Inflammatory macrophage treated with lipopolysaccharide for 1 hour (primary cell): ENCODE measurements at regions not wholly inside any gene's neighbourhood (a gene's known extent, or its start where the extent isn't known, plus 50 kb on each side); places are given as distances from the start of the nearest gene placed in this dataset.
"Not testable (repeated sequence)": the region's sequence is repeated elsewhere in the genome, so short reads cannot be mapped to it uniquely, and the experiment has no call there.

Experiments used
- DNase-seq, 2 donors: peaks; one replicate each; pipeline ENCODE4 v3.0.0-alpha.2; 2020 to 2022

DNA sequence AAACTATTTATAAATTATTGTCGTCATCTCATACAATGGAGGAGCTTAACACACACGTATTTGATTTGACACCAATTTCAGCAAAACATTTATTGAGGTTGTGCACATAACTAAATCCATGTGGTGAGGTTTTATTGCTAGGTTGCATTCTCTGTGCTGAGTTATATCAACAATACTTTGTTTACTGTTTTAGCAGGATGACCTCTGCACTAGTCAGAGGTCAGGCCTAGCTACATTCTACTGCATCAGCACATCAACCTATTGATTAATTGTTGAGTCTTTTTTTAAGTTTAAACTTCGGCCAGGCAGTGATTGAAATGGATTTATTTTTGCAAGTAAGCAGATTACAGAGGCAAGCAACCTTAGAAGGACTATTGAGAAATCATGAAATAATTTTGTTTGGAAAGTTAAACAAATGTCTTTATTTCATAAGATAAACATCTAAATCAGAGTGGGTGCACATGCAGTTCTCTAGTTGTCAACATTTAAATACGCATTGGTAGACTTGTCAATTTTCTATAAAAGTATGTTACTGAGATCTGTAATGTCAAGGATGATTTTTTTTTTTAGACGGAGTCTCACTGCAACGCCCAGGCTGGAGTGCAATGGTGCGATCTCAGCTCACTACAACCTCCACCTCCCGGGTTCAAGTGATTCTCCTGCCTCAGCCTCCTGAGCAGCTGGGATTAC lies 75.2 kb upstream of the CD28 start:
- no peak for DNase-seq

DNA sequence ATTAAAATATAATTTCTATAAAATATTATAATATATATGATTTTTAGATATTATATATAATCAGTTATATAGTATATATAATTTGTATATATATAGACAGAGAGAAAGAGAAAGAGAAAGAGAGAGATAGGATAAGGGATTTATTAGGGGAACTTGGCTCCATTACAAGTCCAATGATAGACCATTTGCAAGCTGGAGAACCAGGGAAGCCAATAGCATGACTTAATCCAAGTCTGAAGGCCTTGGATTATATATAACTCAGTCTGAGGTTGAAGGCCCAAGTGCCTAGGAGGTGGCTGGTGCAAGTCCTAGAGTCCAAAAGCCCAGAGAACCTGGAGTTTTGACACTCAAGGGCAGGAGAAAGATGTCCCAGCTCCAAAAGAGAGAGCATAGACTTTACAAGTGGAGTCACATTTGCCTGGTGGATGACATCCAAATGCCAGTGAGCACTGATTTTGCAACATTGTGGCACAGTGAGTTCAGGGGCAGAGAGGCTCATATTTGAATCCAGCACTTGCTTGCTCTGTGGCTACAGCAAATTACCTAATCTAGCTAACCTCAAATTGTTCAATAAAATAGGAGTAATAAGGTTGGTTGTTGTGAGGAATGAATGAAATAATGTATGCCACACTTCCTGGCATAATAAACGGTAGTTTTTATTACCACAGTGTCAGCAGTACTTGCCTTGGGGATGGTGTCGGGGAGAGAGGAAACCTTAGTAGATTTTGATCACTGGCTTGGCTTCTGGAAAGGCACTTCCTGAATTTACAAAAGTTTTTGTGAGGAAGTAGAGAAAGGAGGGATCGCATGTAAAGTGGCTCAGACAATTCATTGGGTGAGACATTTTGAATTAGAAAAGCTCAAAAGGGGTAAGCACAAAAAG lies 69.6 kb upstream of the CD28 start:
- DNase-seq: peak; percentile 54 to 56

DNA sequence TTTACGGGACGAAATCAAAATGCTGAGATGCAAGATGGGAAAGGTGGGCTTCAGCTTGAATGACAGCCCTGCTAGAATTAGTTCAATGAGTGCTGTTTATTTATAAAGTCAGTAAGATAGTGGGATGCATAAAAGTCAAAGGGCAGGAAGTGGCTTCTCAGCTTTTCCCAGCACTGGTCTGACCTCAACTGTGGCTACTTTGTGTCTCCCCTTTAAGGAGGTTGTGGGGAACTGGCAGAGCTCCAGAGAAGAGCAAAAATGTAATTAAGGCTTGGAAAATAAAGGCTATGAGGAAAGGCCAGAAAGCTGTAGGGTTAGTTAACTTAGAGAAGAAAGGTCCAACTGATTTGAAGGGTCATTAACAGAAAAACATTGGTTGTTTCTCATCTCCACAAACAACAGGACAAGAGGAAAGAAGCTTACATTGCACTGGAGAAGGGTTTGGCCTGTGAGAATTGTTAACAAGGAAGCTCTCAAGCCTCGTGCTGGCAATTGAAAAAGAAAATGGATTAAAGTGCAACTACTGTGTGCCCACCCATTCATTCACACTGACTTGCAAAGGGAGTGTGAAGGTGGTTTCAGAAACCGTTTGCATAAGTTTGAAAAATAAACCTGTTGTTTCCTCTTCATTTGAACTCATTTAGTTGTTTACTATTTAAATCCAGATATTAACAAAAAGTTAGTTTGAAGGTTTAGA lies 68.8 kb upstream of the CD28 start:
- no peak for DNase-seq

DNA sequence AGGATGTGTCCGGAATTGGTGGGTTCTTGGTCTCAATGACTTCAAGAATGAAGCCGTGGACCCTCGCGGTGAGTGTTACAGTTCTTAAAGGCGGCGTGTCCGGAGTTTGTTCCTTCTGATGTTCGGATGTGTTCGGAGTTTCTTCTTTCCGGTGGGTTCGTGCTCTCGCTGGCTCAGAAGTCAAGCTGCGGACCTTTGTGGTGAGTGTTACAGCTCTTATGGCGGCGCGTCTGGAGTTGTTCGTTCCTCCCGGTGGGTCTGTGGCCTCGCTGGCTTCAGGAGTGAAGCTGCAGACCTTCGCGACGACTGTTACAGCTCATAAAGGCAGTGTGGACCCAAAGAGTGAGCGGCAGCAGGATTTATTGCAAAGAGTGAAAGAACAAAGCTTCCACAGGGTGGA lies 64.6 kb upstream of the CD28 start:
- DNase-seq: not testable (repeated sequence)

DNA sequence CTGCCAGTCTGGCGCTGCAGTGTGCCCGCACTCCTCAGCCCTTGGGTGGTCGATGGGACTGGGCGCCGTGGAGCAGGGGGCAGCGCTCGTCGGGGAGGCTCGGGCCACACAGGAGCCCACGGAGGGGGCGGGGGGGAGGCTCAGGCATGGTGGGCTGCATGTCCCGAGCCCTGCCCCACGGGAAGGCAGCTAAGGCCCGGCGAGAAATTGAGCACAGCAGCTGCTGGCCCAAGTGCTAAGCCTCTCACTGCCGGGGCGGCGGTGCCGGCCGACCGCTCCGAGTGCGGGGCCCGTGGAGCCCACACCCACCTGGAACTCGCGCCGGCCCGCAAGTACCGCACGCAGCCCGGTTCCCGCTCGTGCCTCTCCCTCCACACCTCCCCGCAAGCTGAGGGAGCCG lies 63.6 kb upstream of the CD28 start:
- not testable (repeated sequence) for DNase-seq

DNA sequence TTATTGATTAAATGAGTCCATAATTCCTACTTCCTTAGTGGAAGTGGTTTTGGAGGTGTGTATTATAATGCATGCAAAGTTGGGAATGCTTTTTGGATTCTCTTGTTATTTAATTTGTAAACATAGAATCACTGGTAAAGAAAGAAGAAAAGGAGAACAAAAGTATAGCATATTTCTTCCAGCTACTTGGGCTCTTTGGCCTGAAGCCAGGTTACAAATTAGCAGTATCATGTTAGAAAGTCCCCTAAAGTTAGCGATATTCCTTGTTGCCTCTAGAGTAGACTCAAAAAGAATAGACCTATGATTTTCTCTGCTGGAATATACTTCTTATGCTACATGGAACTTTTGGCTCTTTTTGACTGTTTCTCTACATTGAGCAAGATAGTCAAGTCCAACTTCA lies 60.6 kb upstream of the CD28 start:
- no peak for DNase-seq

DNA sequence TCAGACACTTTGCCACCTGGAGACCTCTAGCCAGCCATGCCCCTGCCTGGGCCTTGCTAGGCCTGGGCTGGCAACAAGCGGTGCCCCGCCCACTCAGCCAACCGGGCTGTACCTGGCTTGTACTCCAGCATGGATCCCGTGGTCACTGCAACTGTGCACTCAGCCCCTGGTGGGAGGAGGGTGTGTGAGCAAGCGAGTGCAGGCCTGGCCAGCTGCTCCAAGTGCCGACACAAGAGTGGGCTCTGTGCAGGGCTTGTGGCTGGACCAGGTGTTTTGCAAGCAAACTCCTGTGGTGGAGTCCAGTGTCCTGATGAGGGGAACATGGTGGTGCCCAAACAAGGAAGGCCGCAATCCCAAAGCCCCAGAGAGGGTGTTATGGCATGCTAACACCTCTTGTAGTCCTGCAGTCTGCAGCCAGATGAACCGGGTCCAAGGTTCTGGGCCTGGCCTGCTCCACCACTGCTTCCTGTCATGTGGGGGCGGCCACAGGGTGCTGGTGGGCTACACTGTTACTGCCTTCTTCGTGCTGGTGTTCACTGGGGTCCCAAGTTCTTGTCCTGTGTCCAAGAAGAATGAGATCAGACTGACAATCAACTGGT lies 60.1 kb upstream of the CD28 start:
- DNase-seq: no peak

DNA sequence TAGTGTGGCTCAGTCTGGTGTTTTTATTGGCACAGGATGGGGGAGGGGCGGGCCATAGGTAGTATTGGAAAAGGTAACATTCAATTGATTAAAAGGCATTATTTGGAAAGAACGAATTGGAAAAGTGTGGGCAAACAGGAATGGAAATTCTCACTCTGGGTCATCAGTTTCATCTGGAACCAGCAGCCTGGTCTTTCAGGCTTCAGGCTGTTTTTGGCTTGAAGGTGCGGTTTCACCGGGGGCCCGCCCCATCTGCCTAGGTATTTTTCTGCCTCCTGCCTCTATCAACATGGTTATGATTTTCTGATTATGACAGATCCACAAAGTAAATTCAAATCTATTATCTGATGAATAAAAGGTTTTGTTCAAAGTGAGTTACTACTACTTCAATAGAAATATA lies 59.5 kb upstream of the CD28 start:
- no peak for DNase-seq

DNA sequence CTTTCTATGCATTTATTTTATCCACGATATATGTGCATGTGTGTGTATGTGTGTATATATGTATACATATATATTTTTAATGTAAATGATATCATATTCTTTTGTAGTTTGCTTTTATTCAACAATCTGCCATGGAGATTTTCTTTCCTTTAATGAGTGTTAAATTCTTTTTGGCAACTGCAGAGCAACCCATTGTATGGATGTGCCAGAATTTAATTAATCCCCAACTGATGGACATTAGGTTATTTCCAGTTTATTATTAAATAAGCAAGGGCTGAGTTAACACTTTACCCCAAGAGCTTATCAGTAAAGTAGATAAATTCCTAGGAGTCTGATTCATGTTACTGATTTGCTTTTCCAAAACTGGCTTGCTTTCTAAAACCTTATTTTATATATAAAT lies 58.9 kb upstream of the CD28 start:
- no peak for DNase-seq

DNA sequence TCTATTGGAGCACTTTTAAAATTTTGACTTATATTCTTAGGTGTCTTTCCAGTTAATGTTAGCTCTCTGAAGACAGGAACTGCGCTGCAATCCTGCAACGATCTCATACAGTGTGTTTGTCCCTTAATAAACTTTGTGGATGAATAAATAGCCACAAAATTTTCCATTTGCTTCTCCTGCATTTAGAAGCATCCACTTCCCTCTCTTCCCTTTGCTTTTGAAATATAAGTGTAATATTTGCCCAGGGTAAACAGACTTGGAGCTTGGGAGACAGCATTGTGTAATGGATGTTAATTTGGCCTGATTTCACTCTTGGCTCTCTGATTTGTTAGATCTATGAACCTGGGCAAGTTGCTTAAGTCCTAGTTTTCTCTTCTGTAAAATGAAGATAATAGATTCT lies 58.2 kb upstream of the CD28 start:
- DNase-seq: no peak

DNA sequence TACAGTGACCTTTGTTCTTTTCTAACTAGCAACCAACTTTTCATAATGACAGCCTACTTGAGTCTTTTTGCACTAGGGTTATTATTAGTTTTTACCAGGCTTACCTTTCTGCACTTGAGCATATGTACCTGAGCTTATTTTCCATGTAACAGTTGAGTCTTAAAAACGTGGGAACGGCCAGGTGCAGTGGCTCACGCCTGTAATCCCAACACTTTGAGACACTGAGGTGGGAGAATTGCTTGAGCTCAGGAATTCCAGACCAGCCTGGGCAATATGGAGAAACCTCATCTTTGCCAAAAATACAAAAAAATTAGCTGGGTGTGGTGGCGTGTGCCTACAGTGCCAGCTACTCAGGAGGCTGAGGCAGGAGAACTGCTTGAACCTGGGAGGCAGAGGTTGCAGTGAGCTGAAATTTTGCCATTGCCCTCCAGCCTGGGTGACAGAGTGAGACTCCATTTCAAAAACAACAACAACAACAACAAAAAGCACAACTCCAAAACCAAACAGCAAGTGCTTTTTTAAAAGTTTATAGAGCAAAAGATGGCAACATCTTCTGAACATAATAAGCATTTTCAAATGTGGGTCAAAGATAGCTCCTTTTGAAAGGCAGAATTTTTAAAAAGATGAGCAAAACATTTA lies 57.1 kb upstream of the CD28 start:
- DNase-seq: no peak

DNA sequence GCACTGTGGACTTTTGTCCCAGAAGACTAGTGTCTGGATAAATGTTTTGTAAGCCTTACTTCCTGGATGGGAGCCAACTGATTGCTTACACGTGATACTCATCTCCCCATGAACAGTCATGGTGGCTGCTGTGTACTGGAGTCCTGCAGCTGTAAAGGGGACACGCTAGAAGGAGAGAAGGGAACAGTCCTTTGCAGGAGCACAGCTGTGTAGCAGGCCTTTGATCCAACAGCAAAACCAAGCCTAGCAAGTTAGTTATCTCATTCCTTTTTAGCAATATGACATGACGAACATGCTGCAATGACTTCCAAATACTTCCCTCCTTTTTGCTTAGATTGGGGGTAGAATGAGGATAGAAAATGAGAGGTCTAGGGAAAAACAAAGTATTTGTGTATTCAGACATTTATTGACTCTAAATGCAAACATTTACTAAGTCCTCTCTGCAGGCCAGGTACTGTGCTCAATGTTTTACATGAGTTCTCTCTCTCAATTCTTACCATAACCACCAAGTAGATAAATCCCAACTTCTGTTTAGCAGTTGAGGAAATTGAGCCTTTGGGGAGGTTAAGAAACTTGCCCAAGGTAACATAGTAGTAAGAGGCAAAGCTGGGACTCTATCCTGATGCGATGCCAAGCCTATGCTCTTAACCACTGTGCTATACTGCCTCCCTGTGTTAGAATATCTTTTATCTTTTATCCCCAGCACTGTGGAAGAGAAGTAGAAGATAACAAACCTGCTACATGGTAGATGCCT lies 55.4 kb upstream of the CD28 start:
- DNase-seq: peak; percentile 66 to 67

DNA sequence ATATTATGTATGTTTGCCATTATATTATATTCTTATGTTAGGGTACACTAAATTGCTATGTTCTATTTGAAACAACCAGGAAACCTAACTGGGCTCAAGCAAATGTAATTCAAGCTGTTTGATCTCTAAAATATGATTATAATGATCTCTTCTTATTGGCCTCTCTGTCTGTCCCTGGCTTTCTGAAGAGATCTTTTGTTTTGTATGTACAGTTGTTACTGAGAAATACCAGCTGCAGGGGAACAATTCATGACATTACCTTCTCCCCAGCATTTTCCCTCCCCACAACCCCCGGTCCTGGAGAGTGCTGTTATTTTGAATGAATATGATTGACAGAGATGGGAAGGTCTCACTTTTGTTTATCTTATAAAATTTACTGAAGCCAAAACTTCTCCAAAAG lies 54.8 kb upstream of the CD28 start:
- no peak for DNase-seq

DNA sequence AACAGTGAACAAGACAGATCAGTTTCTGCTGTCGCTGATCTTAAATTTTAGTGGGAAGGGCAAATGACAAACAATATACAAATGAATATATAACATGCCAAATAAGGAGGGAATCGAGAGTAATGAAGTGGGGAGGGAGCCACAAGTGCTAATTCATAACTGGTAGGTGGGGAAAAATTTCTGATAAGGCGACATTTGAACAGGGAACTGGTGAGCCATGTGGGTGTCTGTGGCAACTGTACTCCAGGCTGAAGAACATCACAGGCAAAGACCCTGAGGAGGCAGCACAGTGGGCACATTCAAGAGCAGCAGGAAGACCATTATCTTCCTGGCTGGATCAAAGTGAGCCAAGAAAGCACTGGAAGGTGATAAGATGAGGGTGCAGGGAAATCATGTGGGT lies 51.6 kb upstream of the CD28 start:
- DNase-seq: peak; percentile 51 to 82

DNA sequence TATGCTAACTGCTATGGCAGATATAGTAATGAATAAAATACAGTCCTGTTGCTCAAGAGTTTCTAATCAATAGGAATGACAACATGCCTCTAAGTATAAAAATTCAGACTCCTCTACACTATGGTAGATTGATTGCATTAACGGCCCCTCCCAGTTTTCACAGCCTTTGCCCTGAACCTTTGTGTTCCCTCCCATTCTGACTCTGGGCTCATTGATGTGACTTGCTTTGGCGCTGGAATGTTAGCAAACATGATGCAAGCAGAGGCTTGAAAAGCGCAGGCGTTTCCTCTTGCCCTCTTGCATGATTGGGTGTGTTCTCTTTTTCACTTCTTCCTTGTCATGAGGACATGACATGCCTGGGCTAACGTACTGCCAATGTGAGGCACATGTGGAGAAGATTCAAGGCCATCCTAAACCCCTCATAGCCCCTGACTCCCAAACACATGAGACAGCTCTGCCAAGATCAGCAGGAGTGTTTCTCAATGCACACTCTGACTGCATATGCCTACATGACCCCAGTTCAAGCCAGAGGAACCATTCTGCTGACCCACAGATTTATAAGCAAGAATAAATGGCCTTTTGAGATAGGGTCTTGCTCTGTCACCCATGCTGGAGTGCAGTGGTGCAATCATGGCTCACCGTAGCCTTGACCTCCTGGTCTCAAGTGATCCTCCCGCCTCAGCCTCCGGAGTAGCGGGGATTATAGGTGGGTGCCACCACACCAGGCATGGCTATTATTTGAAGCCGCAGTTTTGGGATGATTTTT lies 49.7 kb upstream of the CD28 start:
- DNase-seq: peak; percentile 93 to 99
